DOHH2 (cell line): ENCODE measurements at regions not wholly inside any gene's neighbourhood (a gene's known extent, or its start where the extent isn't known, plus 50 kb on each side); places are given as distances from the start of the nearest gene placed in this dataset.

ENCODE experiments used
- EZH2phosphoT487 ChIP-seq: fragments of 200-600 bp; sonication (generic); IDR thresholded peaks from 2 replicates; pipeline ENCODE4 v1.6.1; 2017; ENCODE audit warnings: borderline replicate concordance, mild to moderate bottlenecking, antibody characterized with exemption, low read length, moderate library complexity, mixed read lengths
- TF ChIP-seq, protein P1 (sequence below): fragments of 200-600 bp; sonication (generic); IDR thresholded peaks from one replicate; pipeline ENCODE4 v1.5.1; 2014; ENCODE audit warnings: antibody characterized with exemption, mild to moderate bottlenecking, low read depth, low read length; ENCODE audit not compliant: poor library complexity, severe bottlenecking

DNA sequence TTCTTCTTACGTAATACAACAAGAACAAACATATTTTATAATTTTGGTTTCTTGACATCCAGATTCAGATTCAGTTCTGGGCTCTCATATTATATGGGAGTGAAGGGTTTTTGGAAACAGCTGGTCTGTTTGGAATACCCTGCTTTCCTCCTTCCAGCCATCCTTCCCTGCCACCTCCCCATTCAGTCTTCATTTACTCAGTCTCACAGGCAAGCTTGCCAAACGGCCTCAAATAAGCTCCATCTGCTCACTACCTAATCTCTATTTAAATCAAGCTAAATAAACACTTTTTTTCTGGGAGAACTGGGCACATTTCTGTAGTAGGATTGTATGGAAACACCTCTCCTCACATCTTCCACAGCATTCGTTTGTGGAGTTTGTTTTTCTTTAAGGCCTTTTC is 147.5 kb downstream of the RND3 start:
- TF ChIP-seq, protein P1, sequence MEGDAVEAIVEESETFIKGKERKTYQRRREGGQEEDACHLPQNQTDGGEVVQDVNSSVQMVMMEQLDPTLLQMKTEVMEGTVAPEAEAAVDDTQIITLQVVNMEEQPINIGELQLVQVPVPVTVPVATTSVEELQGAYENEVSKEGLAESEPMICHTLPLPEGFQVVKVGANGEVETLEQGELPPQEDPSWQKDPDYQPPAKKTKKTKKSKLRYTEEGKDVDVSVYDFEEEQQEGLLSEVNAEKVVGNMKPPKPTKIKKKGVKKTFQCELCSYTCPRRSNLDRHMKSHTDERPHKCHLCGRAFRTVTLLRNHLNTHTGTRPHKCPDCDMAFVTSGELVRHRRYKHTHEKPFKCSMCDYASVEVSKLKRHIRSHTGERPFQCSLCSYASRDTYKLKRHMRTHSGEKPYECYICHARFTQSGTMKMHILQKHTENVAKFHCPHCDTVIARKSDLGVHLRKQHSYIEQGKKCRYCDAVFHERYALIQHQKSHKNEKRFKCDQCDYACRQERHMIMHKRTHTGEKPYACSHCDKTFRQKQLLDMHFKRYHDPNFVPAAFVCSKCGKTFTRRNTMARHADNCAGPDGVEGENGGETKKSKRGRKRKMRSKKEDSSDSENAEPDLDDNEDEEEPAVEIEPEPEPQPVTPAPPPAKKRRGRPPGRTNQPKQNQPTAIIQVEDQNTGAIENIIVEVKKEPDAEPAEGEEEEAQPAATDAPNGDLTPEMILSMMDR: no peak
- TF ChIP-seq EZH2phosphoT487: no peak
